ENCODE measurements at regions not wholly inside any gene's neighbourhood (a gene's known extent, or its start where the extent isn't known, plus 50 kb on each side); places are given as distances from the start of the nearest gene placed in this dataset.

GRCh38 chr6:43995137-43995536, 132.1 kb downstream of the MRPL14 start:
- Histone ChIP-seq H3K36me3 (no peaks in the 10 kb centered on the region), H3K27me3 (no peaks in the 10 kb centered on the region), H3K9me3 (no peaks in the 10 kb centered on the region), H3K4me1 (peaks cover 0 to 4% of the 10 kb centered on the region in 2 donors), H3K4me3 (no peak overlapping the region), H3K27ac (no peak overlapping the region)
- TF ChIP-seq POLR2A (IDR thresholded peaks at IDR 0.05) (no peak), POLR2AphosphoS5 (IDR thresholded peaks at IDR 0.05) (no peak)
- TF ChIP-seq, protein P1, sequence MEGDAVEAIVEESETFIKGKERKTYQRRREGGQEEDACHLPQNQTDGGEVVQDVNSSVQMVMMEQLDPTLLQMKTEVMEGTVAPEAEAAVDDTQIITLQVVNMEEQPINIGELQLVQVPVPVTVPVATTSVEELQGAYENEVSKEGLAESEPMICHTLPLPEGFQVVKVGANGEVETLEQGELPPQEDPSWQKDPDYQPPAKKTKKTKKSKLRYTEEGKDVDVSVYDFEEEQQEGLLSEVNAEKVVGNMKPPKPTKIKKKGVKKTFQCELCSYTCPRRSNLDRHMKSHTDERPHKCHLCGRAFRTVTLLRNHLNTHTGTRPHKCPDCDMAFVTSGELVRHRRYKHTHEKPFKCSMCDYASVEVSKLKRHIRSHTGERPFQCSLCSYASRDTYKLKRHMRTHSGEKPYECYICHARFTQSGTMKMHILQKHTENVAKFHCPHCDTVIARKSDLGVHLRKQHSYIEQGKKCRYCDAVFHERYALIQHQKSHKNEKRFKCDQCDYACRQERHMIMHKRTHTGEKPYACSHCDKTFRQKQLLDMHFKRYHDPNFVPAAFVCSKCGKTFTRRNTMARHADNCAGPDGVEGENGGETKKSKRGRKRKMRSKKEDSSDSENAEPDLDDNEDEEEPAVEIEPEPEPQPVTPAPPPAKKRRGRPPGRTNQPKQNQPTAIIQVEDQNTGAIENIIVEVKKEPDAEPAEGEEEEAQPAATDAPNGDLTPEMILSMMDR (IDR thresholded peaks at IDR 0.05): no peak
- intact Hi-C loops (cut with DNase I; ENCODE audit: low total_unique reads): loop anchor here (10.0 kb wide), 1 partner anchor 80 kb away; no protein-coding TSS in a partner anchor
- DNase-seq (ENCODE audit: low spot score in 2 of 2): no peak

GRCh38 chr6:43993881-43994523, 133.2 kb downstream of the MRPL14 start:
- no peak overlapping the region for H3K27ac ChIP-seq
- no peak overlapping the region for H3K4me3 ChIP-seq
- no peaks in the 10 kb centered on the region for H3K9me3 ChIP-seq
- H3K36me3 ChIP-seq: no peaks in the 10 kb centered on the region
- no peak for DNase-seq (ENCODE audit: low spot score in 2 of 2)
- peaks cover 0 to 4% of the 10 kb centered on the region in 2 donors for H3K4me1 ChIP-seq
- TF ChIP-seq POLR2AphosphoS5 (IDR thresholded peaks at IDR 0.05) (no peak), POLR2A (IDR thresholded peaks at IDR 0.05) (no peak)
- TF ChIP-seq, protein P1 (IDR thresholded peaks at IDR 0.05): no peak
- no peaks in the 10 kb centered on the region for H3K27me3 ChIP-seq
- intact Hi-C loops (cut with DNase I; ENCODE audit: low total_unique reads): loop anchor here (10.0 kb wide), 1 partner anchor 81 kb away; no protein-coding TSS in a partner anchor

GRCh38 chr6:43992783-43993644, 134.2 kb downstream of the MRPL14 start:
- Histone ChIP-seq H3K27ac (peak overlapping the region in 1 of 2 donors; percentile 48), H3K27me3 (no peaks in the 10 kb centered on the region), H3K9me3 (no peaks in the 10 kb centered on the region), H3K36me3 (no peaks in the 10 kb centered on the region), H3K4me3 (no peak overlapping the region), H3K4me1 (peaks cover 0 to 4% of the 10 kb centered on the region in 2 donors)
- intact Hi-C loops (cut with DNase I; ENCODE audit: low total_unique reads): loop anchor here (10.0 kb wide), 1 partner anchor 82 kb away; no protein-coding TSS in a partner anchor
- TF ChIP-seq, protein P1 (IDR thresholded peaks at IDR 0.05): no peak
- no peak for TF ChIP-seq POLR2AphosphoS5 (IDR thresholded peaks at IDR 0.05)
- TF ChIP-seq POLR2A (IDR thresholded peaks at IDR 0.05): no peak
- DNase-seq (ENCODE audit: low spot score in 2 of 2): peak; percentile 2 to 53

GRCh38 chr6:43992126-43992663, 135.1 kb downstream of the MRPL14 start:
- no peaks in the 10 kb centered on the region for H3K27me3 ChIP-seq
- TF ChIP-seq, protein P1 (IDR thresholded peaks at IDR 0.05): no peak
- no peak for TF ChIP-seq POLR2A (IDR thresholded peaks at IDR 0.05)
- peak overlapping the region in 1 of 2 donors; percentile 48 for H3K27ac ChIP-seq
- no peaks in the 10 kb centered on the region for H3K9me3 ChIP-seq
- peaks cover 0 to 4% of the 10 kb centered on the region in 2 donors for H3K4me1 ChIP-seq
- H3K4me3 ChIP-seq: no peak overlapping the region
- DNase-seq (ENCODE audit: low spot score in 2 of 2): no peak
- no peaks in the 10 kb centered on the region for H3K36me3 ChIP-seq
- intact Hi-C loops (cut with DNase I; ENCODE audit: low total_unique reads): loop anchor here (10.0 kb wide), 1 partner anchor 83 kb away; no protein-coding TSS in a partner anchor

All from breast epithelium (tissue), 4 donors.